COLO668 (cell line): ENCODE measurements at regions not wholly inside any gene's neighbourhood (a gene's known extent, or its start where the extent isn't known, plus 50 kb on each side); places are given as distances from the start of the nearest gene placed in this dataset.
"Not testable (repeated sequence)": the region's sequence is repeated elsewhere in the genome, so short reads cannot be mapped to it uniquely, and the experiment has no call there.

ENCODE experiments used
- DNase-seq: peaks from one replicate; lab custom pipeline; 2025; ENCODE audit not compliant: unreplicated experiment; lab: John Stamatoyannopoulos, UW

DNA sequence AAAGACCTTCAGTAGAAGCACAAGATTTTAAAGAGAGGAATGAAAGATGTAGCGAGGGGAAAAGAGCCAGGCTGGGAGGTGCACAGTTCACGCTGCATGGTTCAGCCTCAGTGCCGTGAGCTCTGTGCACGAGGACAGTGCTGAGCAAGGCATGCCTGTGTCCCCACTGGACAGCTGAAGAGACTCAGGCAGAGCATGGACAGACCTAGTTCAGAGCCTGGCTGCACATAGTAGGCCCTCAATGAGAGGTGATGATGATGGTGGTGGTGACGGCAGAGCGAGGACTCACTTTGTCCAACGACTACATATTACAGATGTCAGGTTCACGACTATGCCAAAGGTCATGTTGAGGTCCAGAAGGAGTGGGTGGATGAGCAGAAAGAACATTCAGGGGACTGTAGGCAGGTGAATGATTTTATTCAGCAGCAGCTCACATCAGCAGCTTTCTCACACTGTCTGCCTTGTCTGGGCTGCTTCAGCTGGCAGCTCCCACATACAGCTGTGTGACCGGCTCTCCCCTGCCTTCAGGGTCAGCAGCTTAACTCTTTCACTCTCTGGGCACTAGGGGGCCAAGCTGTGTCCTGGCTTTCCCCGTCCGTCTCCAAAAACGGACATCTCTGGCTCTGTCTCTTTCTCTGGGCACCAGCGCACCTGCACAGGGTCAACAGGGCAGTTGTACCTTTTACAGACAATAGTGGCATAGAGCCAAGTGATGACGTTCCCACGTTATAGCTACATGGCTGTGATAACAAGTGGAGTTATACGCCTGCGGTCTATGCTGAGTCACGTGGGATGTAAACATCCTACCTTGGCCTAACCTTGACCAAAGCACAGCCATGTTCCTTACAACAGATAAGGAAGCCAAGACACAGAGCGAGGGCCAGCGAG, 83.4 kb upstream of the KCNK12 start:
- DNase-seq = peak; percentile 83

DNA sequence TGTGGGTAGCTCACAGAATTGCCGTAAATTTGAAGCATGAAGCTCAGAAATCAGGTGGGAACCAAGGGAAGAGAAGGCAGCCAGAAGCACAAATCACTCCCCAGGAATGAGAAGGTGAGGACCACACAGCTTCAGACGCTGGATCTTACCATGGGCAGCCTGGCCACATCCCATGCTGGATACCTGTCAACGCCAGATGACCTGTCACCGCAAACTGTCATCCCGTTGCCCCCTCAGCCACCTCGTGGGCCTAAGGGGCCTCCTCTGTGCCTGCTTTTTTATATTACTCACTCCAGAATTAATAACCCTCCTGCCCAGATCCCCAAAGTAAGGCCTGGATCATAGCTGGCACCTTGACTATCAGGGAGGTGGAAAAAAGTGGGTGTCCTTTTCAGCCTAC, 82.3 kb upstream of the KCNK12 start:
- DNase-seq = no peak

DNA sequence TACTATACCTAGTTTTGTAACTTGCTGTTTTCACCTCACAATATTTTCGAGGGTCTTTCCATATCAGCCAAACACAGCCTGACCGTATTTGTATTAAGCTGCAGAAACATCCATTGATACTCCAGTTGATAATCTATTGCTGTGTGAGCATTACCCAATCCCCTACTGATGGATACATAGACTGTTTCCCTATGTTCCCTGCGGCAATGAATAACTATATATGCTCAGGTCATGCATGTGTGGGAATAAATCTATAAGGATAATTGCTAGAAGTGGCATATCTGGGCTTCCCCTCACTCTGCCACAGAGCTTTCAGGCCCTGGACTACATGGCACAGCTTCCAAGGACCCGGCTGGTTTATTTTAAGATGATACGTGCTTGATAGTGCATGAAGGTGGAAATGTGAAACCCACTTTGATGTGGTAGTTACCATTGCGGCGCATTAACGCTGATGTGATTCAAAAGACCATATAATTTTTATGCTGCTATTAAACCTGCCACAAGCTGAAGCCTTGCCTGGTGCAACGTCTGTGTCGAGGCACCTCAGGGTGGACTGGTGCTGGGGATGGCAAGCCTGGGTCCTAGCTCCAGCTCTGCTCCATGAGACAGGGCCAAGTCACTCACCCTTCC, 81.4 kb upstream of the KCNK12 start:
- DNase-seq = no peak

DNA sequence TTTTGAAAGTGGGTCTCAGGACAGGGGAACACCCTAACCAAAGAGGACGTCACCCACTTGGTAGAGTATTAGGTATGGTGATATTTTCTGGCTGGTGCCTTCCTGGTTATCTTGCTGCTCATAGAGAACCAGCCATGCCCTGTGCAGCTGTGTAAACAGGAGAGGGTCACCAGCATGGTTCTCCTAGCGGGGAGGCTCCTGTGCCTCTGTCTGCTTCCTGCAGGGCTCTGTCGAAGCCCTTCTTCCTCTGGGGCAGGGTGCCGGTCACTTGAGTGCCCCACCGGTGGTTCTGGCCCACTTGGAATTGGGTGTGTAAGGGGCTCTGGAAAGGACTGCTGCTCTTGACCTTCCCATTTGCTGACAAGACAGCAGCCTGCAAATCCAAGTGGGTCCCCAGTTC, 80.5 kb upstream of the KCNK12 start:
- peak; percentile 79 for DNase-seq

DNA sequence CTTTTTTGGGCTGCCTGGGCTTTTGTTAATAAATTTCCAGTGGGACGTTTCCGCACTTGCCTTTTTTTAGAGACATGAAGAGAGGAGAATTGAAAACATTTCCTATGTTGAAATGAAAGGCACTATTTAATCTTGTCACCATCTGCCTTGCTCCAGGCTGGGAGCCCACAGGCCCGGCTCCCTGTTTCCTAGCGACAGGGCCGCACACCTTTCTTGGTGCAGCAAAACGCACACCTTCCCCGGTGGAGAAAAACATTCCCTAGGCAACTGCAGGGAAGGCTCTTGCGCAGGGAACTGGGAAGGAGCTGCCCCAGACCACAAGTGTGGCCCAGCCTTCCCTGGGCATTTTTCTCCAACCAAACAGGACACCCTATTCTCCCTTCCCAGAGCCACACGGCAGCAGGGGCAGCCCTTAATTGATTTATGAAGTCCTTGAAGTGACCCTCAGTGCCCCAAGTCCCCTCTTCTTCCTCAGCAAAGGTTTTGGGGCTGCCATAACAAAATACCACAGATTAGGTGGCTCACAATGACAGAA, 79.3 kb upstream of the KCNK12 start:
- DNase-seq = peak; percentile 8

DNA sequence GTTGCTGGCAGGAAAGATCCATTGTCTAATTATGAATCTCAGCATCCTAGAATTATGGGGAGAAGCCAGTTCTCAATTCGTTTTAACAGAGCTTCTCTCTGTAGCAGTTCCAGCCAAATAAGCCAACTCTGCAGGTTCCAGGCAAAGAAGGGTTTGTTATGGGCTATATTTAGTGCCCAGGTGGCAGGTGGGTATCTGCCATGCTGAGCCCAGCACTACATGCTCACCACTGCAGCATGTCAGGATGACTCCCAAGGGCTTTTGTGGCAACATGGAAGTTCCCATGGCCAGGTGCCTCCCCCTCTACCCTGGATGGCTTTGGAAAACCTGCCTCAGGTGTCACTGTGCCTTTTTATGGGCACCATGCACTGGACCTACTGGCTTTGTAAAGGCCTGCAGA, 74.5 kb upstream of the KCNK12 start:
- no peak for DNase-seq

DNA sequence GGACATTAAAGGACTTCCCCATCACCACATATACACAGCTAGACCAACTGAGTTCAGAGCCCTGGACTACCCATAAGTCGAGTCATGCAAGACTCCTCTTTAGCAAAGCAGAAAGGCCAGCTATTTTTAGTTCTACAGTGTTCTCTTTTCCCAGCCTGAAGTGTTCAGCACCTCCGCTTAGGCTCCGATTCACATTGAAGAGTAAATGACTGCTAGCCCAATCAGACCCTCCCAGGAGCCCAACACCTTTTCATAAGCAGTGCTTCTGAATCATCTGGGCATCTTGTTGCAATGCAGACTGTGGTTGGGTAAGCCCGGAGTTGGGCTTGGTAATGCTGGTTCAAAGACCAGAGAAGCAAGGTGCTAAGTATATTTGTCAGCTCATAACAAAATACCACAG, 73.6 kb upstream of the KCNK12 start:
- DNase-seq = no peak

DNA sequence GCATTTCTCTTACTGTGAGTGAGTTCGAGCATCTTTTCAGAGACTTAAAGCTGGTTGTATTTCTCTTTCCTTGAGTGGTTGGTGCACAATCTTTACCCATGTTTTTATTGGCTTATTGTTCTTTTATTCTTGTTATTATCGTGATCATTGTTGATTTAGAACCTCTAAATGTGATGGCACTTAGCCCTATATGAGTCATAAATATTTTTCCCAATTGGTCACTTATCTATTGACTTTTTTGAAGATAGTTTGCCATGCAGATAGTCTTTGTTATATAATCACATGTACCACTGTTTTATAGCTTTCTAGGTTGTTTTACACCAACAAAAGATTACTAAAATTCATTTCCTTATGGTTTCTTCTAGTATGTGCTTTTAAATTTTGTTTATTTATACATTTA, 70.6 kb upstream of the KCNK12 start:
- no peak for DNase-seq

DNA sequence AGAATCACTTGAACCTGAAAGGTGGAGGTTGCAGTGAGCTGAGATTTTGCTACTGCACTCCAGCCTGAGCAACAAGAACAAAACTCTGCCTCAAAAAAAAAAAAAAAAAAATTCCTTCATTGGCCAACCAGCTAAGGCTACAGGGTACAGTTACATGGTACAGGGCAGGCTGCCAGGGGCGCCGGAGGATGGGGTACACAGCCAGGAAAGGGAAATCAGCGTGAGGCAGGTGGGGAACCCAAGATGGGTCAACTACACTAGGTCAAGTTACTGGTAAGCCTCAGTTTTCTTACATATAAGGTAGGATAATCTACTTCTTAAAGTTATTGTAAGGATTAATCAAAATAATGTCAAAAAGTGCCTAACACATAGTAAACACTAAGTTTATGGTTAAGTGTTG, 69.6 kb upstream of the KCNK12 start:
- no peak for DNase-seq

DNA sequence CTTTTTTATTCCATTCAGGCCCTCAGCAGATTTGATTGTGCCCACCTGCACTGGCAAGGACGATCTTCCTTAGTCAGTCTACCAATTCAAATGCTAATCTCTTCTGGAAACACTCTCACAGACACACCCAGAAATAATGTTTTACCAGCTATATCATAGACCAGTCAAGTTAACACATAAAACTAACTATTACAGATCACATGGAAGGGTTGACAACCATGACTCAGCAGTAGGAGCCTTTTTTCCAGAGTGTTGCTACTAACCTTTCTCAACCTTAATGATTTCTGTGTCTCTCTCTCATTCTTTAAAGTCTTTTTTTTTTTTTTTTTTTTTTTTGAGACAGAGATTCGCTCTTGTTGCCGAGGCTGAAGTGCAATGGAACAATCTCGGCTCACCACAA, 68.7 kb upstream of the KCNK12 start:
- DNase-seq = no peak

DNA sequence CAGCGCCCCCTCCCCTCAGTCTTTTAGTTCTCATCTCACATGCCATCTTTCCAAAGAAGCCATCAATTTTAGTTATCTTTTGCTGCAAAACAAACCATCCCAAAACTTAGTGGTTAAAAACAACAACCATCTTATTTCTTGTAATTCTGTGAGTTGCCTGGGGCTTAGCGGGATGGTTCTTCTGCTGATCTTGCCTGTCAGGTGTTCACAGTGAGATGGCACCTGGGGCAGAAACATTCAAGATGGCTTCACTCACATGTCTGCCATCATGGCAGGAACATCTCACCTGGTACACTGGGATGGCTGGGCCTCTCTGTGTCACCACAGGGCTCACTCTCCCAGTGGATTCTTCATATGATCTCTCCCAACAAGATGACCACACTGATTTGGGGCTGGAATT, 67.6 kb upstream of the KCNK12 start:
- no peak for DNase-seq

DNA sequence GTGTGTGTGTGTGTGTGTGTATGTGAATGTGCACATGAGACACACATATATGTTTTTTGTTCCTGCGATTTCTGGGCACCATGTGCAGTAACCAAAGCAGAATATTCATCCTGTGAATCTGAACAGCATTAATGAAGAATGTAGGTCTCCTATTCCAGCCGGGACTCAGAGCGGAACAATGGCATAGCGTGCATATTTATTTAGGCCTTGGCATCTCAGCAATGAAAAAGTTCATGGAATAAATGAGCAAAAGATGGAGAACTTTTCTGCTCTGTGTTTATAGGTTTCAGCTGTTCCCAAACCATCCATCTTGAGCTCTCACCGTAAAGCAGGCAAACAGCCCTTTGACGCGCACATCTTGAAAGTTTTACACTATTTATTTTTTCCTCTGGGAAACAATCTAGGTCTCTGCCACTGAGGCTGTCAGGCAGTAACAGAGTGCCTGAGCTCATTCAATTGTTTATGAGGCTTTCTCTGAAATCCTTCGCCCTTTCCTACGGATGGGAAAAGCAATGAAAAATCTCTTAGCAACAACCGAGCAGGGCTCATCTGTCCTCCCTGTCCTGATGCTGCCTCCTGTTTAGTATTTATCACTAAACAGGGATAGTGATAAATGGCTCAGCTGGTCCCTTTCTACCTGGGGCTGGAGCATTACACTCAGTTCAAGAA, 65.9 kb upstream of the KCNK12 start:
- DNase-seq = no peak

DNA sequence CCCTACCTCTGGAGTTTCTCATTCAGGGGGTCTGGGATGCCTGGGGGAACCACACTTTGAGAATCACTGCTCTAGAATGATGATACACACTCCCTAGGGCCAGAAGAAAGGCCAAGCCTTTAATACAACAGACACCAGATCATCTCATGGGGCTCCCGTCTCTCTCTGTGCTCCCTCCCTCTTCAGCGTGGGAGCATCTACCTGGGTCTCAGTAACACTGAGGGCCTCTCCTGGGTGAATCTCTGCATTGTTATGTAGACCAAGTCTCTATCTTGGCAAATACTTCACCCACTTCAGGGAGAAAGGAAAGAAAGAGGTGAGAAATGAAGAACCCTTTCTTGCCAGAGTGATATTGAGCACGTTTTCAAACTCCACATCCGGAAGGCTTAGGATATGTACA, 65.4 kb upstream of the KCNK12 start:
- no peak for DNase-seq

DNA sequence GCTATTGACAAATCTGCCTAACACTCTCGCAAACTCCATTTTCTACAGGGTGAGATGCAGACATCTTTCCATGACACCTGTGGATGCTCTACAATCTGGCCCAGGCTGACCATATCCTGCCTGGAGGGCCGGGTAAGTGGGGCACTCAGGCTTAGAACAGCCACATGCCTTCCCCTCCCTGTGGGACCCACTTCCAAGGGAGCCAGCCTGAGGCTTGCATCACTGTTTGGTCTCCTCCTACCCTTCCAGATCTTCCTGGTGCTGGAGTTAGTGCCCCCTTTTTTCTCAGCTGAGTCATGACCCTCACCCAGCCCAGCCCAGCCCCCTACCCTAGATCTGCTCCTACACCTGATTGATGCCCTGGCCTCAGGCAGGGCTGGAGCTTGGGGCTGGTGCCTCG, 62.0 kb upstream of the KCNK12 start:
- no peak for DNase-seq

DNA sequence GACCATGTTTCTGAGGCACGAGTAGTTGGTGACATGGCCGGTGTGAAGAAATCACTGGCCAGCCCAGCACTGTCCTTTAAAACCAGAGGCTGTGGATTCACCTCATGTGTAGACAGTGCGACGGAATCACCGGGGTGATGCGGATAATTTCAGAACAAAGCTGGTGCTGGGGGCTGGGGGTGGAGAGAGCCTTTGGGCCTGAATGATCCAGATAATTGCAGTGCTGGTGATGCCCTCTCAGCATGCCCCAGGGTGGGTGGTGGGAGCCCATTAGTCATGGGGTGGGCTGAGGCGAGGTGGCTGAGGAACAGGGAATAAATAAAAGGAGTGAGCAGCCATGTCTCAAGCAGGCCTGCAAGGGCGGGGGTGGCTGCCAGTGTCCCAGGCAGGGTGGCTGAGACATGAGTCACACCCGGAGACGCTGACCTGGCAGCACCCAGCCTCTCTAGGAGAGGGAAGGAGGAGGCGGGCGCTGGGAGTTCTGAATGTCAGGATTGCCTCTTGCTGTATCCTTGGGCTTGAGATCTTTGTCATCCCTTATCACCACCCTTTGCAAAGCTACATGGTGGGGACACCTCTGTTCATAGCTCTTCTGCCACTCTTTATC, 61.1 kb upstream of the KCNK12 start:
- DNase-seq = no peak

DNA sequence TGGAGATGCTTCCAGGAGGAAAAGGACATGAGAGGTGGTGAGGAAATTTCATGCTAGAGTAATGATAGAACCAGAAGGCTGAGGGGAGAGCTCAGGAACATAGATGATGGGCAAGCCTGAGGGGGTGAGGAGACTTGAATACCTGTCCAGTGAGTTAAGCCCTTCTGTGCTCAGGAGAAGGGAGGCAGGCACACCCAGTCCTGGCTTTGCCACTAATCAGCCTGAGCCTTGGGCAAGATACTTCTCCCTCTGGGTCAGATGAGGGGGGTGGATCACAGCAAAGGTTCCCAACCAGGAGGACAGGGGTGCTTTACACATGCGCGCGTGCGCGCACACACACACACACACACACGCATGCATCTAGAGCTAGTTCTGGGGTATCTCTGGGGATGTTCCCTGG, 60.5 kb upstream of the KCNK12 start:
- no peak for DNase-seq

DNA sequence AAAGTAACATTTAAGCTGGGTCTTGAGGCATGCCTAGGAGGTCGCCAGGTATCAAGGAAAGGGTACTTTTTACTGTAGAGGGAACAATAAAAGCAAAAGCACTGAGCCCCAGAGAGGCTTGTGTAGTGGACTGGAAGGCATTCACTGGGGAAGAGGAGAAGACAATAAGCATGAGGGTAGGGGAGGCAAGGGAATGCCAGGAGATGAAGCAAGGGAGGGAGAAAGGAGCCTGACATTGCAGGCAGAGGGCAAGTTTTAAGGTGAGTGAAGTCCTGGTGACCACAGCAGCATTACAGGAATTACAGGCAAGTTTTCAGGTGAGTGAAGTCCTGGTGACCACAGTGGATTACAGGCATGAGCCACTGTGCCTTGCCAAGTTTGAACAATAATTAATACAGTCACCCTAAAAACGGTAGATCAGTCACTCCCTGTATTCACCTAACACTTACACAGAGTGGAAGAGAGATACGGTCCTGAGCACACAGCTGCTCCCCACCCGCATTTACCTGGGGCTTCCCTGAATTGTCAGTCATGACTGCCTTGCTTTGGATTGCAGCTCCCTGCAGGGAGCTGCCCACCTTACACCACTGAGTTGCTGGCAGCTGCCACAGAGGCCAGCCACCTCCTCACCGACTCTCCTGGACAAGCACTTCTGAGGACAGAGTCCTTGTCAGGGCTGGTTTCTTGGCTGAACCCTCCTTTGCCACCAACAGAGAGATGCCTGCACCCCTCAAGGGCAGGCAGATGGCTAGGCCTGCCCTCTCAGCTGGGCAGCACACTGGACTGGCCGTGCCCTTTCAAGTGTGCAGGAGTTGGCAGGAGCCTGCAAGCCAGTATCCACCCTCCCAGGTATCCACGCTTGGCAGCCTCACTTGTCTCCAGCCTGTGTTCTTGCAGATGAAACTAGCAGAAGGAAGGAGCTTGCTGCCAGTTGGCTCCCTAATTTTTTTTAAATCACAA, 59.0 kb upstream of the KCNK12 start:
- DNase-seq = no peak

DNA sequence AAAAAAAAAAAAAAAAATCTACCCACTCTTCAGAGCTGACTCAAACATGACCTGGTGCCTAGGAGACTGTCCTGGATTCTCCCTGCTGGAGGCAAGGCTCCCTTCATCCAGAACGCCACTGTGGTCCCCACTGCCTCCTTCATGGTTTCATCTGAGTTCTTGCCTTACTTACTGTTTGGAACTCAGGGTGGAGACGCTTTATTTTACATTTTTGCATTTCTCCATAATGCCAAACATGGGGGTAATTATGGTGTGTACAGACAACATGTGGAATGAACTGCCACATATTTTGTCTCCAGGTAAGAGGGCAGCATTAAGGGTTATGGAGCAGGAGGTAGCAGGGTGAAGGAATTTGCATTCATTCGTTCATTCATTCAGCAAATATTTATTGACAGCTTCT, 58.1 kb upstream of the KCNK12 start:
- no peak for DNase-seq

DNA sequence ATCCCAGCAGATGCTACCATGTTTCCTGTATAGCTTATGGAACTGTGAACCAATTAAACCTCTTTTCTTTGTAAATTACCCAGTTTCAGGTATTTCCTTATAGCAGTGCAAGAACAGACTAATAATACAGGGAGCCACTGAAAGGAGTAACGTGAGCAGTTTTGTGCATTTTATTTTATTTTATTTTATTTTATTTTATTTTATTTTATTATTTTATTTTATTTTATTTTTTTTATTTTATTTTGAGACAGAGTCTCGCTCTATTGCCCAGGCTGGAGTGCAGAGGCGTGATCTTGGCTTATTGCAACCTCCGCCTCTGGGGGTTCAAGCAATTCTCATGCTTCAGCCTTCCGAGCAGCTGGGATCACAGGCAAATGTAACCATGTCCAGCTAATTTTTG, 55.9 kb upstream of the KCNK12 start:
- no peak for DNase-seq

DNA sequence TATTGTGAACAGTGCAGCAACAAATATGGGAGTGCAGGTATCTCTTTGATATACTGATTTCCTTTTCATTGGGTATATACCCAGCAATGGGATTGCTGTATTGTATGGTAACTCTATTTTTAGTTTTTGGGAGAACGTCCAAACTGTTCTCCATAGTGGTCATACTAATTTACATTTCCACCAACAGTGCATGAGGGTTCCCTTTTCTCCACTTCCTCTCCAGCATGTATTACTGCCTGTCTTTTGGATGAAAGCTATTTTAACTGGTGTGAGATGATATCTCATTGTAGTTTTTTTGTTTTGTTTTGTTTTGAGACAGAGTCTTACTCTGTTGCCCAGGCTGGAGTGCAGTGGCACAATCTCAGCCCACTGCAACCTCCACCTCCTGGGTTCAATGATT, 52.4 kb upstream of the KCNK12 start:
- not testable (repeated sequence) for DNase-seq
